H1 (cell line): ENCODE measurements at regions not wholly inside any gene's neighbourhood (a gene's known extent, or its start where the extent isn't known, plus 50 kb on each side); places are given as distances from the start of the nearest gene placed in this dataset.

Experiments used
- TF ChIP-seq, protein P1 (sequence below), 3 experiments: IDR thresholded peaks; 1 replicate in 2 of 3; 2 replicates in 1 of 3; pipeline versions ENCODE4 v1.5.1 to v1.6.1; 2011; ENCODE audit warnings: low read length in 3 of 3, mild to moderate bottlenecking in 3 of 3, inconsistent platforms in 2 of 3, low read depth in 1 of 3, moderate library complexity in 1 of 3; ENCODE audit not compliant: insufficient read depth in 1 of 3; ENCODE audit errors: control extremely low read depth in 1 of 3

- TF ChIP-seq, protein P1, sequence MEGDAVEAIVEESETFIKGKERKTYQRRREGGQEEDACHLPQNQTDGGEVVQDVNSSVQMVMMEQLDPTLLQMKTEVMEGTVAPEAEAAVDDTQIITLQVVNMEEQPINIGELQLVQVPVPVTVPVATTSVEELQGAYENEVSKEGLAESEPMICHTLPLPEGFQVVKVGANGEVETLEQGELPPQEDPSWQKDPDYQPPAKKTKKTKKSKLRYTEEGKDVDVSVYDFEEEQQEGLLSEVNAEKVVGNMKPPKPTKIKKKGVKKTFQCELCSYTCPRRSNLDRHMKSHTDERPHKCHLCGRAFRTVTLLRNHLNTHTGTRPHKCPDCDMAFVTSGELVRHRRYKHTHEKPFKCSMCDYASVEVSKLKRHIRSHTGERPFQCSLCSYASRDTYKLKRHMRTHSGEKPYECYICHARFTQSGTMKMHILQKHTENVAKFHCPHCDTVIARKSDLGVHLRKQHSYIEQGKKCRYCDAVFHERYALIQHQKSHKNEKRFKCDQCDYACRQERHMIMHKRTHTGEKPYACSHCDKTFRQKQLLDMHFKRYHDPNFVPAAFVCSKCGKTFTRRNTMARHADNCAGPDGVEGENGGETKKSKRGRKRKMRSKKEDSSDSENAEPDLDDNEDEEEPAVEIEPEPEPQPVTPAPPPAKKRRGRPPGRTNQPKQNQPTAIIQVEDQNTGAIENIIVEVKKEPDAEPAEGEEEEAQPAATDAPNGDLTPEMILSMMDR (IDR thresholded peaks at IDR 0.05; ENCODE audit: control extremely low read depth in 1 of 3, insufficient read depth in 1 of 3, low read depth in 1 of 3, low read length in 3 of 3): no peak
Observed at GRCh38 chr7:130912862-130913638, 179.0 kb upstream of the KLF14 start (continued).
